Activated CD4-positive, alpha-beta T cell treated with anti-CD3 and anti-CD28 coated beads, Interleukin-2, amount 50 U/mL, for 16 hours (primary cell): ENCODE measurements at regions not wholly inside any gene's neighbourhood (a gene's known extent, or its start where the extent isn't known, plus 50 kb on each side); places are given as distances from the start of the nearest gene placed in this dataset.

ENCODE experiments used
- DNase-seq: peaks from one replicate; pipeline ENCODE4 v3.0.0-alpha.2; 2020

- no peak for DNase-seq
Observed at GRCh38 chr9:106689089-106689488, 173.9 kb upstream of the ZNF462 start.

- DNase-seq: no peak
Observed at GRCh38 chr9:106691627-106692026, 171.3 kb upstream of the ZNF462 start.

- no peak for DNase-seq
Observed at GRCh38 chr9:106693558-106693957, 169.4 kb upstream of the ZNF462 start.

GRCh38 chr9:106696804-106697203 lies 166.2 kb upstream of the ZNF462 start:
- DNase-seq: no peak

GRCh38 chr9:106697390-106697749 lies 165.6 kb upstream of the ZNF462 start:
- DNase-seq: no peak

GRCh38 chr9:106697750-106698502 lies 165.0 kb upstream of the ZNF462 start:
- DNase-seq: no peak

GRCh38 chr9:106700676-106701075 lies 162.3 kb upstream of the ZNF462 start:
- DNase-seq: no peak

- no peak for DNase-seq
Observed at GRCh38 chr9:106701611-106702010, 161.4 kb upstream of the ZNF462 start.

- DNase-seq: no peak
Observed at GRCh38 chr9:106704056-106704615, 158.8 kb upstream of the ZNF462 start.

- DNase-seq: no peak
Observed at GRCh38 chr9:106707291-106707690, 155.7 kb upstream of the ZNF462 start.

GRCh38 chr9:106707738-106708474 lies 155.1 kb upstream of the ZNF462 start:
- no peak for DNase-seq

- DNase-seq: no peak
Observed at GRCh38 chr9:106708475-106709146, 154.4 kb upstream of the ZNF462 start.

GRCh38 chr9:106712279-106712678 lies 150.7 kb upstream of the ZNF462 start:
- DNase-seq: no peak

GRCh38 chr9:106713206-106713605 lies 149.8 kb upstream of the ZNF462 start:
- no peak for DNase-seq

GRCh38 chr9:106716820-106717219 lies 146.1 kb upstream of the ZNF462 start:
- DNase-seq: no peak

GRCh38 chr9:106717686-106718085 lies 145.3 kb upstream of the ZNF462 start:
- DNase-seq: no peak

- no peak for DNase-seq
Observed at GRCh38 chr9:106718936-106719335, 144.0 kb upstream of the ZNF462 start.

GRCh38 chr9:106722051-106722753 lies 140.8 kb upstream of the ZNF462 start:
- no peak for DNase-seq

- no peak for DNase-seq
Observed at GRCh38 chr9:106723926-106724325, 139.0 kb upstream of the ZNF462 start.

GRCh38 chr9:106724566-106724965 lies 138.4 kb upstream of the ZNF462 start:
- DNase-seq: no peak

- no peak for DNase-seq
Observed at GRCh38 chr9:106726070-106726815, 136.7 kb upstream of the ZNF462 start.

- DNase-seq: no peak
Observed at GRCh38 chr9:106727969-106728368, 135.0 kb upstream of the ZNF462 start.
